ENCODE measurements at regions not wholly inside any gene's neighbourhood (a gene's known extent, or its start where the extent isn't known, plus 50 kb on each side); places are given as distances from the start of the nearest gene placed in this dataset.

GRCh38 chr16:65274566-65274965, 152.7 kb upstream of the CDH11 start:
- TF ChIP-seq EP300 (IDR thresholded peaks at IDR 0.05), result no peak
- no peak for TF ChIP-seq CTCF (IDR thresholded peaks at IDR 0.05)
- TF ChIP-seq POLR2A (IDR thresholded peaks at IDR 0.05; ENCODE audit: low read depth), result no peak
- TF ChIP-seq POLR2AphosphoS5 (IDR thresholded peaks at IDR 0.05), result no peak
